Loucy (cell line): ENCODE measurements at regions not wholly inside any gene's neighbourhood (a gene's known extent, or its start where the extent isn't known, plus 50 kb on each side); places are given as distances from the start of the nearest gene placed in this dataset.

Experiments
- H2AFZ ChIP-seq: fragments of 200-600 bp; sonication (generic); 2 replicates; pipeline ENCODE4 v1.6.0; 2016; ENCODE audit warnings: antibody characterized with exemption, mild to moderate bottlenecking, low read length, moderate library complexity
- H3F3A ChIP-seq: fragments of 200-600 bp; 2 replicates; pipeline ENCODE4 v1.6.0; 2016; ENCODE audit warnings: antibody characterized with exemption, low read depth, mild to moderate bottlenecking
- H3K27me3 ChIP-seq: fragments of 200-600 bp; sonication (generic); 2 replicates; pipeline ENCODE4 v1.6.1; 2014; ENCODE audit warnings: low read length, mild to moderate bottlenecking; ENCODE audit not compliant: insufficient read depth, poor library complexity, severe bottlenecking
- H3K36me3 ChIP-seq: fragments of 200-600 bp; sonication (generic); 2 replicates; pipeline ENCODE4 v1.6.1; 2016; ENCODE audit warnings: low read length; ENCODE audit not compliant: insufficient read depth
- H3K4me1 ChIP-seq: fragments of 200-600 bp; sonication (generic); 2 replicates; pipeline ENCODE4 v1.5.1; 2014; ENCODE audit warnings: low read length, mild to moderate bottlenecking; ENCODE audit not compliant: insufficient read depth, poor library complexity, severe bottlenecking
- H3K4me2 ChIP-seq: fragments of 200-600 bp; sonication (generic); 2 replicates; pipeline ENCODE4 v1.6.0; 2014; ENCODE audit warnings: antibody characterized with exemption, low read length, low read depth, mild to moderate bottlenecking; ENCODE audit not compliant: poor library complexity, severe bottlenecking
- H3K4me3 ChIP-seq: fragments of 200-600 bp; sonication (generic); 2 replicates; pipeline ENCODE4 v1.5.1; 2014; ENCODE audit warnings: low read length, mild to moderate bottlenecking, mixed read lengths; ENCODE audit not compliant: poor library complexity, severe bottlenecking
- H3K79me2 ChIP-seq: fragments of 200-600 bp; sonication (generic); 2 replicates; pipeline ENCODE4 v1.6.1; 2014; ENCODE audit warnings: low read length; ENCODE audit not compliant: insufficient read depth
- H3K9ac ChIP-seq: fragments of 200-600 bp; sonication (generic); 2 replicates; pipeline ENCODE4 v1.6.0; 2014; ENCODE audit warnings: mild to moderate bottlenecking, low read depth, low read length, moderate library complexity; ENCODE audit not compliant: poor library complexity, severe bottlenecking
- H3K9me2 ChIP-seq: fragments of 200-600 bp; sonication (generic); replicated peaks from 2 replicates; pipeline ENCODE4 v1.6.1; 2016; ENCODE audit warnings: low read depth, low read length, mixed read lengths
- H3K9me3 ChIP-seq: fragments of 200-600 bp; sonication (generic); 2 replicates; pipeline ENCODE4 v1.6.1; 2014; ENCODE audit warnings: mild to moderate bottlenecking, antibody characterized with exemption, low read length, low read depth; ENCODE audit not compliant: insufficient read depth
- H4K20me1 ChIP-seq: fragments of 200-600 bp; sonication (generic); 2 replicates; pipeline ENCODE4 v1.6.0; 2014; ENCODE audit warnings: antibody characterized with exemption, low read length, mild to moderate bottlenecking; ENCODE audit not compliant: insufficient read depth, poor library complexity, severe bottlenecking
- CTCF ChIP-seq: fragments of 200-600 bp; sonication (generic); conservative IDR thresholded peaks from 2 replicates; pipeline ENCODE4 v1.5.1; 2014; ENCODE audit warnings: mild to moderate bottlenecking, antibody characterized with exemption, low read length
- EZH2phosphoT487 ChIP-seq: fragments of 200-600 bp; IDR thresholded peaks from 2 replicates; pipeline ENCODE4 v1.6.1; 2018; ENCODE audit warnings: antibody characterized with exemption, mild to moderate bottlenecking, moderate library complexity, borderline replicate concordance

DNA sequence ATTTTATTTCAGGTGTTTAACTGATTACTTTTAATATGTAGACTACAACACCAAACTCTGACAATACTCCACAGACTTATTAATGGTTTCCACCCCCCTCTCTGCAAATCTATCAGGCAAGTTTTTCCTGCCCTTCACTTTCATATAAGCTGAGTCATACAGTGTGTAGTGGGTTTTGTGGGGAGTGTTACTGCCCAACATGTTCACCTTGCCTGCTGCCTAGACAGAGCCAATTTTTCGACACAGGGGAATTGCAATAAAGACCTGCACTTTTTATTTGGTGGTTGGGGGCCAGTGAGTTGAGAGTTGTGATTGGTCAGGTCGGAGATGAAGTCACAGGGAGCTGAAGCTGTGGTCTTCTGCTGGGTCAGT, 119.7 kb downstream of the PPIAL4G start:
- no peaks in the 10 kb centered on the region for H3K36me3 ChIP-seq
- no peaks in the 10 kb centered on the region for H3K9me2 ChIP-seq
- H3F3A ChIP-seq: no peaks in the 10 kb centered on the region
- H3K79me2 ChIP-seq: no peaks in the 10 kb centered on the region
- no peak overlapping the region for H3K9ac ChIP-seq
- no peak for TF ChIP-seq CTCF
- TF ChIP-seq EZH2phosphoT487: no peak
- H4K20me1 ChIP-seq: no peaks in the 10 kb centered on the region
- peaks cover 18% of the 10 kb centered on the region for H3K4me1 ChIP-seq
- H3K27me3 ChIP-seq: no peaks in the 10 kb centered on the region
- no peak overlapping the region for H2AFZ ChIP-seq
- peak overlapping the region; percentile 36 for H3K4me2 ChIP-seq
- H3K9me3 ChIP-seq: no peaks in the 10 kb centered on the region
- H3K4me3 ChIP-seq: no peak overlapping the region

GRCh38 chr1:148362626-148363438, 120.3 kb downstream of the PPIAL4G start:
- H4K20me1 ChIP-seq: no peaks in the 10 kb centered on the region
- H3F3A ChIP-seq: no peaks in the 10 kb centered on the region
- no peak overlapping the region for H3K9ac ChIP-seq
- H3K79me2 ChIP-seq: no peaks in the 10 kb centered on the region
- H3K9me2 ChIP-seq: no peaks in the 10 kb centered on the region
- H3K9me3 ChIP-seq: no peaks in the 10 kb centered on the region
- H3K27me3 ChIP-seq: no peaks in the 10 kb centered on the region
- TF ChIP-seq EZH2phosphoT487 (no peak), CTCF (no peak)
- H3K4me1 ChIP-seq: peaks cover 18% of the 10 kb centered on the region
- H3K4me3 ChIP-seq: no peak overlapping the region
- H2AFZ ChIP-seq: no peak overlapping the region
- no peaks in the 10 kb centered on the region for H3K36me3 ChIP-seq
- peak overlapping the region; percentile 36 for H3K4me2 ChIP-seq

GRCh38 chr1:148362216-148362611, 120.9 kb downstream of the PPIAL4G start:
- no peaks in the 10 kb centered on the region for H3K27me3 ChIP-seq
- no peaks in the 10 kb centered on the region for H3K9me2 ChIP-seq
- H3K79me2 ChIP-seq: no peaks in the 10 kb centered on the region
- H3K36me3 ChIP-seq: no peaks in the 10 kb centered on the region
- H3K9ac ChIP-seq: no peak overlapping the region
- no peak overlapping the region for H3K4me2 ChIP-seq
- H3K9me3 ChIP-seq: no peaks in the 10 kb centered on the region
- H3K4me3 ChIP-seq: no peak overlapping the region
- no peaks in the 10 kb centered on the region for H4K20me1 ChIP-seq
- TF ChIP-seq CTCF: no peak
- no peak for TF ChIP-seq EZH2phosphoT487
- no peaks in the 10 kb centered on the region for H3F3A ChIP-seq
- H3K4me1 ChIP-seq: peaks cover 18% of the 10 kb centered on the region
- no peak overlapping the region for H2AFZ ChIP-seq
